ENCODE measurements at regions not wholly inside any gene's neighbourhood (a gene's known extent, or its start where the extent isn't known, plus 50 kb on each side); places are given as distances from the start of the nearest gene placed in this dataset.

DNA sequence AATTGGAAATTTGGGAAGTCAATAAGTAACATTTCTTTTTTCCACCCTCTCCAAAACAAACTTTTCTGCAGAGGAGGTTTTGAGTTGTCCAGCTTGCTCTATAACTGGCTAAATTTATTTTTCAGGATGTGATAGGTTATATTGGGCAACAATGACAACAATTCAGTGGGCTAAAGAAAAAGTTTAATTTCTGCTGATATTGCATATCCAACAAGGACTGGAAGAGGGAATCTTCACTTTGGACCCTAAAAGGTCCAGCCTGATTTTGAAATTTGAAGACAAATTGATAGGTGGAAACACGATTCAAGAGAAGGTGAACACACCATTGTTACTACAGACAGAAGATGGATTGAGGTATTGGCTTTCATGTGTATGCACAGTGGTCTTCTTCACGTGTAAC lies 393.1 kb downstream of the BRINP1 start:
- Histone ChIP-seq H3K9me3 (replicated peaks; ENCODE audit: control insufficient read depth, insufficient read depth, low read length) (no peaks in the 10 kb centered on the region), H3K4me2 (ENCODE audit: control insufficient read depth, insufficient read depth) (no peak overlapping the region), H4K20me1 (ENCODE audit: control insufficient read depth, insufficient read depth) (no peaks in the 10 kb centered on the region), H3K9ac (ENCODE audit: control insufficient read depth, insufficient read depth, low read length) (no peak overlapping the region), H3K27ac (ENCODE audit: control insufficient read depth, insufficient read depth) (no peak overlapping the region), H3K4me1 (ENCODE audit: control insufficient read depth, insufficient read depth, low read length) (no peaks in the 10 kb centered on the region), H3K27me3 (replicated peaks in 1 of 2; ENCODE audit: control insufficient read depth in 2 of 2, insufficient read depth in 2 of 2, low read length in 1 of 2) (no peaks in the 10 kb centered on the region), H3K4me3 (no peak overlapping the region), H3K79me2 (ENCODE audit: control insufficient read depth, insufficient read depth, low read length) (no peaks in the 10 kb centered on the region), H2AFZ (ENCODE audit: control insufficient read depth, low read depth, low read length) (no peak overlapping the region), H3K36me3 (ENCODE audit: control insufficient read depth in 2 of 2, insufficient read depth in 2 of 2, low read length in 1 of 2) (no peaks in the 10 kb centered on the region)
- BruUV-seq (replicated peaks): no TSS peak
- FAIRE-seq (no peak), DNase-seq (ENCODE audit: low read depth, low spot score) (no peak), ATAC-seq (no peak)
- in situ Hi-C loops (cut with MboI): no loop called here
- CTCF ChIA-PET: no interaction called here
- POLR2A ChIA-PET: no interaction called here
- SMC1A ChIA-PET (ENCODE audit: uncharacterized antibody, unreplicated experiment): no interaction called here
- intact Hi-C loops (cut with micrococcal nuclease; ENCODE audit: unreplicated experiment): loop anchor here (5.0 kb wide), 1 partner anchor 454 kb away; no protein-coding TSS in a partner anchor
- RAD21 ChIA-PET (ENCODE audit: unreplicated experiment): no interaction called here
- WGBS (ENCODE audit: insufficient coverage, insufficient replicate concordance, low lambda C conversion rate, missing lambda C conversion rate): 0% methylated on average over 2 of the region's 2 CpGs
- TF ChIP-seq BRCA1 (IDR thresholded peaks at IDR 0.05; ENCODE audit: low read depth, low read length) (no peak), ZNF622 (IDR thresholded peaks at IDR 0.05) (no peak), JUNB (IDR thresholded peaks at IDR 0.05) (no peak), ZNF207 (IDR thresholded peaks at IDR 0.05; ENCODE audit: borderline replicate concordance) (no peak), KLF5 (IDR thresholded peaks at IDR 0.05; ENCODE audit: partially characterized antibody) (no peak), ZNF384 (IDR thresholded peaks at IDR 0.05; ENCODE audit: borderline replicate concordance, low read depth, low read length) (no peak), SREBF1 (IDR thresholded peaks at IDR 0.05; ENCODE audit: low read length) (no peak), IRF4 (IDR thresholded peaks at IDR 0.05; ENCODE audit: low read depth, low read length) (no peak), ZZZ3 (IDR thresholded peaks at IDR 0.05; ENCODE audit: control insufficient read depth, insufficient read length, low read depth) (no peak), GABPA (IDR thresholded peaks at IDR 0.05; ENCODE audit: low read depth) (no peak), BHLHE40 (IDR thresholded peaks at IDR 0.05; ENCODE audit: borderline replicate concordance in 1 of 2, low read depth in 2 of 2, low read length in 1 of 2) (no peak), TCF12 (IDR thresholded peaks at IDR 0.05; ENCODE audit: low read depth, low read length) (no peak)

All from GM12878 (cell line).